Loucy (cell line): ENCODE measurements at regions not wholly inside any gene's neighbourhood (a gene's known extent, or its start where the extent isn't known, plus 50 kb on each side); places are given as distances from the start of the nearest gene placed in this dataset.

Experiments used
- H2AFZ ChIP-seq: fragments of 200-600 bp; sonication (generic); 2 replicates; pipeline ENCODE4 v1.6.0; 2016; ENCODE audit warnings: antibody characterized with exemption, mild to moderate bottlenecking, low read length, moderate library complexity
- H3F3A ChIP-seq: fragments of 200-600 bp; 2 replicates; pipeline ENCODE4 v1.6.0; 2016; ENCODE audit warnings: antibody characterized with exemption, low read depth, mild to moderate bottlenecking
- H3K27me3 ChIP-seq: fragments of 200-600 bp; sonication (generic); 2 replicates; pipeline ENCODE4 v1.6.1; 2014; ENCODE audit warnings: low read length, mild to moderate bottlenecking; ENCODE audit not compliant: insufficient read depth, poor library complexity, severe bottlenecking
- H3K36me3 ChIP-seq: fragments of 200-600 bp; sonication (generic); 2 replicates; pipeline ENCODE4 v1.6.1; 2016; ENCODE audit warnings: low read length; ENCODE audit not compliant: insufficient read depth
- H3K4me1 ChIP-seq: fragments of 200-600 bp; sonication (generic); 2 replicates; pipeline ENCODE4 v1.5.1; 2014; ENCODE audit warnings: low read length, mild to moderate bottlenecking; ENCODE audit not compliant: insufficient read depth, poor library complexity, severe bottlenecking
- H3K4me2 ChIP-seq: fragments of 200-600 bp; sonication (generic); 2 replicates; pipeline ENCODE4 v1.6.0; 2014; ENCODE audit warnings: antibody characterized with exemption, low read length, low read depth, mild to moderate bottlenecking; ENCODE audit not compliant: poor library complexity, severe bottlenecking
- H3K4me3 ChIP-seq: fragments of 200-600 bp; sonication (generic); 2 replicates; pipeline ENCODE4 v1.5.1; 2014; ENCODE audit warnings: low read length, mild to moderate bottlenecking, mixed read lengths; ENCODE audit not compliant: poor library complexity, severe bottlenecking
- H3K79me2 ChIP-seq: fragments of 200-600 bp; sonication (generic); 2 replicates; pipeline ENCODE4 v1.6.1; 2014; ENCODE audit warnings: low read length; ENCODE audit not compliant: insufficient read depth
- H3K9ac ChIP-seq: fragments of 200-600 bp; sonication (generic); 2 replicates; pipeline ENCODE4 v1.6.0; 2014; ENCODE audit warnings: mild to moderate bottlenecking, low read depth, low read length, moderate library complexity; ENCODE audit not compliant: poor library complexity, severe bottlenecking
- H3K9me2 ChIP-seq: fragments of 200-600 bp; sonication (generic); replicated peaks from 2 replicates; pipeline ENCODE4 v1.6.1; 2016; ENCODE audit warnings: low read depth, low read length, mixed read lengths
- H3K9me3 ChIP-seq: fragments of 200-600 bp; sonication (generic); 2 replicates; pipeline ENCODE4 v1.6.1; 2014; ENCODE audit warnings: mild to moderate bottlenecking, antibody characterized with exemption, low read length, low read depth; ENCODE audit not compliant: insufficient read depth
- H4K20me1 ChIP-seq: fragments of 200-600 bp; sonication (generic); 2 replicates; pipeline ENCODE4 v1.6.0; 2014; ENCODE audit warnings: antibody characterized with exemption, low read length, mild to moderate bottlenecking; ENCODE audit not compliant: insufficient read depth, poor library complexity, severe bottlenecking
- CTCF ChIP-seq: fragments of 200-600 bp; sonication (generic); conservative IDR thresholded peaks from 2 replicates; pipeline ENCODE4 v1.5.1; 2014; ENCODE audit warnings: mild to moderate bottlenecking, antibody characterized with exemption, low read length
- EZH2phosphoT487 ChIP-seq: fragments of 200-600 bp; IDR thresholded peaks from 2 replicates; pipeline ENCODE4 v1.6.1; 2018; ENCODE audit warnings: antibody characterized with exemption, mild to moderate bottlenecking, moderate library complexity, borderline replicate concordance

- H4K20me1 ChIP-seq, result no peaks in the 10 kb centered on the region
- no peaks in the 10 kb centered on the region for H3K4me1 ChIP-seq
- H3K4me2 ChIP-seq, result no peak overlapping the region
- no peaks in the 10 kb centered on the region for H3K79me2 ChIP-seq
- no peak overlapping the region for H3K4me3 ChIP-seq
- no peaks in the 10 kb centered on the region for H3F3A ChIP-seq
- no peak overlapping the region for H2AFZ ChIP-seq
- no peak overlapping the region for H3K9ac ChIP-seq
- H3K9me2 ChIP-seq, result no peaks in the 10 kb centered on the region
- no peaks in the 10 kb centered on the region for H3K36me3 ChIP-seq
- no peaks in the 10 kb centered on the region for H3K9me3 ChIP-seq
- TF ChIP-seq CTCF, result no peak
- TF ChIP-seq EZH2phosphoT487, result no peak
- H3K27me3 ChIP-seq, result no peaks in the 10 kb centered on the region
Observed at GRCh38 chr21:32894321-32894720, 122.8 kb upstream of the PAXBP1 start.

- Histone ChIP-seq H3K9ac (no peak overlapping the region), H3K79me2 (no peaks in the 10 kb centered on the region), H3K9me2 (no peaks in the 10 kb centered on the region), H3K4me3 (no peak overlapping the region), H3K4me1 (no peaks in the 10 kb centered on the region), H2AFZ (no peak overlapping the region), H4K20me1 (no peaks in the 10 kb centered on the region), H3K9me3 (no peaks in the 10 kb centered on the region), H3K36me3 (no peaks in the 10 kb centered on the region), H3F3A (no peaks in the 10 kb centered on the region), H3K27me3 (peaks cover 4% of the 10 kb centered on the region), H3K4me2 (no peak overlapping the region)
- no peak for TF ChIP-seq EZH2phosphoT487
- no peak for TF ChIP-seq CTCF
Observed at GRCh38 chr21:32900814-32901213, 124.9 kb upstream of the OLIG2 start.

- H3K4me1 ChIP-seq, result no peaks in the 10 kb centered on the region
- no peak overlapping the region for H2AFZ ChIP-seq
- H3K9ac ChIP-seq, result no peak overlapping the region
- H4K20me1 ChIP-seq, result no peaks in the 10 kb centered on the region
- H3K9me2 ChIP-seq, result no peaks in the 10 kb centered on the region
- no peak overlapping the region for H3K4me2 ChIP-seq
- H3K4me3 ChIP-seq, result no peak overlapping the region
- H3K79me2 ChIP-seq, result no peaks in the 10 kb centered on the region
- H3K9me3 ChIP-seq, result no peaks in the 10 kb centered on the region
- no peaks in the 10 kb centered on the region for H3F3A ChIP-seq
- no peak for TF ChIP-seq EZH2phosphoT487
- no peak for TF ChIP-seq CTCF
- peaks cover 4% of the 10 kb centered on the region for H3K27me3 ChIP-seq
- no peaks in the 10 kb centered on the region for H3K36me3 ChIP-seq
Observed at GRCh38 chr21:32907521-32907920, 118.2 kb upstream of the OLIG2 start.
